Ishikawa (cell line): ENCODE measurements at regions not wholly inside any gene's neighbourhood (a gene's known extent, or its start where the extent isn't known, plus 50 kb on each side); places are given as distances from the start of the nearest gene placed in this dataset.

ENCODE experiments used
- CEBPB ChIP-seq: IDR thresholded peaks from 2 replicates; pipeline ENCODE4 v1.6.1; 2012
- CREB1 ChIP-seq: IDR thresholded peaks from 2 replicates; pipeline ENCODE4 v1.6.1; 2012; ENCODE audit warnings: low read depth
- EGR1 ChIP-seq: IDR thresholded peaks from 2 replicates; pipeline ENCODE4 v1.6.1; 2012
- EP300 ChIP-seq: IDR thresholded peaks from 2 replicates; pipeline ENCODE4 v1.6.1; 2012; ENCODE audit warnings: borderline replicate concordance
- FOXM1 ChIP-seq: IDR thresholded peaks from 2 replicates; pipeline ENCODE4 v1.6.1; 2012; ENCODE audit warnings: low read depth, borderline replicate concordance
- NFIC ChIP-seq: IDR thresholded peaks from 2 replicates; pipeline ENCODE4 v1.6.1; 2012
- RAD21 ChIP-seq: IDR thresholded peaks from 2 replicates; pipeline ENCODE4 v1.6.1; 2012; ENCODE audit warnings: low read depth
- TAF1 ChIP-seq: IDR thresholded peaks from 2 replicates; pipeline ENCODE4 v1.6.1; 2012; ENCODE audit warnings: low read depth, mild to moderate bottlenecking
- TCF12 ChIP-seq: IDR thresholded peaks from 2 replicates; pipeline ENCODE4 v1.6.1; 2012; ENCODE audit warnings: low read depth
- TEAD4 ChIP-seq: IDR thresholded peaks from 2 replicates; pipeline ENCODE4 v1.6.1; 2012
- YY1 ChIP-seq: IDR thresholded peaks from 2 replicates; pipeline ENCODE4 v1.6.1; 2012; ENCODE audit warnings: low read depth
- ZBTB7A ChIP-seq: IDR thresholded peaks from 2 replicates; pipeline ENCODE4 v1.6.1; 2012; ENCODE audit warnings: low read depth
- TF ChIP-seq, protein P1 (sequence below): IDR thresholded peaks from 2 replicates; pipeline ENCODE4 v1.6.1; 2012
- TF ChIP-seq, protein P2 (sequence below): IDR thresholded peaks from 2 replicates; pipeline ENCODE4 v1.6.1; 2012; ENCODE audit warnings: low read depth, mild to moderate bottlenecking
- TF ChIP-seq, protein P3 (sequence below): IDR thresholded peaks from 2 replicates; pipeline ENCODE4 v1.6.1; 2012

DNA sequence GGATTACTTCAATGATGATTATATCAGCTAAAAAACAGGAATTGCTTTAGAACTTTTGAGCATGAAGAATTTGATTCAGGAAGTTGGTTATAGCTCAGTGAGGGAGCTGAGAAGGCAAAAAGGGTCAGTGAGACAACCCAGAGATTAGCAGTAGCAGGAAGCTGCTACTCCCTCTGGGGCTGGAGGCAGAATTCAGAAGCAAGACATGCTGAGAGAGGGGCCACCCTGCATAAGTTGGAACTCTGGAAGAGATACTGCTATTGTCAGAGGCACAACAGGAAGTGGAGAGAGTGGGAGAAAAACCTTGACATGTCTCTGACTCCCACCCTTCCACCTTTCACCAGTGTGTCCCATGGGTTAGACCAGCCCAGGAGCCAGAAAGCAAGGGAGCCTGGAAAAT is 488.7 kb downstream of the ADRA2A start:
- TF ChIP-seq YY1 (no peak), RAD21 (no peak), NFIC (no peak), FOXM1 (no peak), TCF12 (no peak), TEAD4 (no peak), ZBTB7A (no peak)
- TF ChIP-seq, protein P1, sequence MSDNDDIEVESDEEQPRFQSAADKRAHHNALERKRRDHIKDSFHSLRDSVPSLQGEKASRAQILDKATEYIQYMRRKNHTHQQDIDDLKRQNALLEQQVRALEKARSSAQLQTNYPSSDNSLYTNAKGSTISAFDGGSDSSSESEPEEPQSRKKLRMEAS = no peak
- TF ChIP-seq, protein P2, sequence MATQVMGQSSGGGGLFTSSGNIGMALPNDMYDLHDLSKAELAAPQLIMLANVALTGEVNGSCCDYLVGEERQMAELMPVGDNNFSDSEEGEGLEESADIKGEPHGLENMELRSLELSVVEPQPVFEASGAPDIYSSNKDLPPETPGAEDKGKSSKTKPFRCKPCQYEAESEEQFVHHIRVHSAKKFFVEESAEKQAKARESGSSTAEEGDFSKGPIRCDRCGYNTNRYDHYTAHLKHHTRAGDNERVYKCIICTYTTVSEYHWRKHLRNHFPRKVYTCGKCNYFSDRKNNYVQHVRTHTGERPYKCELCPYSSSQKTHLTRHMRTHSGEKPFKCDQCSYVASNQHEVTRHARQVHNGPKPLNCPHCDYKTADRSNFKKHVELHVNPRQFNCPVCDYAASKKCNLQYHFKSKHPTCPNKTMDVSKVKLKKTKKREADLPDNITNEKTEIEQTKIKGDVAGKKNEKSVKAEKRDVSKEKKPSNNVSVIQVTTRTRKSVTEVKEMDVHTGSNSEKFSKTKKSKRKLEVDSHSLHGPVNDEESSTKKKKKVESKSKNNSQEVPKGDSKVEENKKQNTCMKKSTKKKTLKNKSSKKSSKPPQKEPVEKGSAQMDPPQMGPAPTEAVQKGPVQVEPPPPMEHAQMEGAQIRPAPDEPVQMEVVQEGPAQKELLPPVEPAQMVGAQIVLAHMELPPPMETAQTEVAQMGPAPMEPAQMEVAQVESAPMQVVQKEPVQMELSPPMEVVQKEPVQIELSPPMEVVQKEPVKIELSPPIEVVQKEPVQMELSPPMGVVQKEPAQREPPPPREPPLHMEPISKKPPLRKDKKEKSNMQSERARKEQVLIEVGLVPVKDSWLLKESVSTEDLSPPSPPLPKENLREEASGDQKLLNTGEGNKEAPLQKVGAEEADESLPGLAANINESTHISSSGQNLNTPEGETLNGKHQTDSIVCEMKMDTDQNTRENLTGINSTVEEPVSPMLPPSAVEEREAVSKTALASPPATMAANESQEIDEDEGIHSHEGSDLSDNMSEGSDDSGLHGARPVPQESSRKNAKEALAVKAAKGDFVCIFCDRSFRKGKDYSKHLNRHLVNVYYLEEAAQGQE = no peak

DNA sequence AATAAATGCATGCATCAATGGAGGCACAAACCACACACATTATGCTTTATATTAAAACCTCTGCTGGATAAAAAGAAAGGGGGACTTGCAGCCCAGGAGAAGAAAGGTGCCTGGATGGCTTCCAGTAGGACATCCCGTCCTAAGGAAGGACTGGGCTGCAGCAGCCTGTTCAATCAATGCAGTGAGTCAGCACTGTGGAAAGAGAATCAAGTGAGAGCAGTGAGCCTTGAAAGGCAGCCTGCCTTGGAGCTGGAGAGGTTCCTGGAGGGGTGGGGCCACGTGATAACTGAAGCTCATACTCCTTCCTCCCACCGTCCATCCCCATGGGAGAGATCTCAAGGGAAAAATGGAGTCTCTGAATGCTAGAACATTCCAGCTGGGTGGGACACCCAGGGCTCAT is 501.2 kb downstream of the ADRA2A start:
- TF ChIP-seq, protein P3, sequence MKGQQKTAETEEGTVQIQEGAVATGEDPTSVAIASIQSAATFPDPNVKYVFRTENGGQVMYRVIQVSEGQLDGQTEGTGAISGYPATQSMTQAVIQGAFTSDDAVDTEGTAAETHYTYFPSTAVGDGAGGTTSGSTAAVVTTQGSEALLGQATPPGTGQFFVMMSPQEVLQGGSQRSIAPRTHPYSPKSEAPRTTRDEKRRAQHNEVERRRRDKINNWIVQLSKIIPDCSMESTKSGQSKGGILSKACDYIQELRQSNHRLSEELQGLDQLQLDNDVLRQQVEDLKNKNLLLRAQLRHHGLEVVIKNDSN = no peak
- TF ChIP-seq CEBPB (no peak), TAF1 (no peak), NFIC (no peak), EP300 (no peak), CREB1 (no peak), TEAD4 (no peak), RAD21 (no peak), FOXM1 (no peak)
- TF ChIP-seq, protein P1 = no peak

DNA sequence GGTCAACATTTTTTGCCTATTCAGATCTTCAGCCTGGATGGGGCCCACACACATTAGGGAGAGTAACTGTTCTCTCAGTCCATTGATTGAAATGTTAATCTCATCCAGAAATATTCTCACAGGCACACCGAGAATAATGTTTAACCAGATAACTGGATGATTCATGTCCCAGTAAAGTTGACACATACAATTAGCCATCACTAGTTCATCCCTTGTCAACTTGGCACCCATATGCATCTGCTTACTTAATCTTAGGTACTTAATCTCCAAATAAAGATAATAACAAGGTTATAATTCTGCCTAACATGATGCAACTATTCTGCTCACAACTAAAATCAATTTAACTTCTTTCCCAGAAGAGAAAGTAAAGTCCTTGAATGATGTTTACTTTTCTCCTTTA is 502.6 kb downstream of the ADRA2A start:
- TF ChIP-seq, protein P1 = no peak
- TF ChIP-seq CEBPB (no peak), CREB1 (no peak), ZBTB7A (no peak), RAD21 (no peak), FOXM1 (no peak), EP300 (no peak)
- TF ChIP-seq, protein P2 = no peak

DNA sequence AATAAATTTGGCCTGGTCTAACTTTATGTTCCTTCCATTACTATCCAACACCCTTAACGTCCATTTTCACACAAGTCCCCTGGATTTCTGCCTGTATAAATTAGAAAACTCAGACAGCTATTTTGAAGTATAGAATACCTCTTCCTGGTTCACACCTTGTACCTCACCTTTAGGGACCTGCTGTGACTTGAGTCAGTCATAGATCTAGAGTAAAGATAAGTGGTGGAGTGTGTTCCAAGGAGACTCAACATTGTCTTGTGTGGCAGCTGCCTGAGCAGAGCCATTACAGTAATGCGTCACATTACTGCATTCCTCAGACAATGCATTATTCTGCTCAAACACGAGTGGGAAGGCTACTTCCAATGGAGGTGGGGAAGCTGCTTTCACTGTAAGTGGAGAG is 513.9 kb downstream of the ADRA2A start:
- TF ChIP-seq TAF1 (no peak), EGR1 (no peak), EP300 (no peak), YY1 (no peak)
- TF ChIP-seq, protein P1 = no peak
- TF ChIP-seq, protein P2 = no peak

DNA sequence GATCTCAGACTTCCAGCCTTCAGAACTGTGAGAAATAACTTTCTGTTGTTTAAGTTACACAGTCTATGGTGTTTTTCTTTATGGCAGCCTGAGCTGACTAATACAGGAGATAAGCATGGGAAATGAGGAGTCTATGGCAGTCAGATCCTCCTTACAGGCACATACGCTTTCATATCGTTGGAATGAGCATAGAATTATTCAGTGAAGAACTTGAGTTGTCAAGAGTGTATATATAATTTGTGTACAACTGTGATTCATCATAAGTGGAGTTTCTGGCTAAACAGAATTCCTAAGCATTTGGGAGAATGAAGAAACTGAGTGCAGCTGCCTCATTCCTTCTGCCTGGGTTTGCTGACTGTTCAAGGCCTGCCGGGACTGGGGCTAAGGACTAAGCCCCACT is 516.7 kb downstream of the ADRA2A start:
- TF ChIP-seq NFIC (no peak), CEBPB (no peak), TCF12 (no peak), EP300 (no peak), FOXM1 (no peak), CREB1 (no peak), TAF1 (no peak), YY1 (no peak), RAD21 (no peak), ZBTB7A (no peak), EGR1 (no peak), TEAD4 (no peak)
- TF ChIP-seq, protein P3 = no peak
- TF ChIP-seq, protein P2 = no peak
- TF ChIP-seq, protein P1 = no peak
